HG03558 (cell line): ENCODE measurements at regions not wholly inside any gene's neighbourhood (a gene's known extent, or its start where the extent isn't known, plus 50 kb on each side); places are given as distances from the start of the nearest gene placed in this dataset.
"Not testable (repeated sequence)": the region's sequence is repeated elsewhere in the genome, so short reads cannot be mapped to it uniquely, and the experiment has no call there.

ENCODE experiments used
- ATAC-seq: cut with Tn5 transposase; IDR thresholded peaks from one replicate; pipeline ENCODE4 v1.9.1; 2021; ENCODE audit warnings: moderate number of reproducible peaks; ENCODE audit not compliant: unreplicated experiment; ENCODE audit errors: extremely low read depth

DNA sequence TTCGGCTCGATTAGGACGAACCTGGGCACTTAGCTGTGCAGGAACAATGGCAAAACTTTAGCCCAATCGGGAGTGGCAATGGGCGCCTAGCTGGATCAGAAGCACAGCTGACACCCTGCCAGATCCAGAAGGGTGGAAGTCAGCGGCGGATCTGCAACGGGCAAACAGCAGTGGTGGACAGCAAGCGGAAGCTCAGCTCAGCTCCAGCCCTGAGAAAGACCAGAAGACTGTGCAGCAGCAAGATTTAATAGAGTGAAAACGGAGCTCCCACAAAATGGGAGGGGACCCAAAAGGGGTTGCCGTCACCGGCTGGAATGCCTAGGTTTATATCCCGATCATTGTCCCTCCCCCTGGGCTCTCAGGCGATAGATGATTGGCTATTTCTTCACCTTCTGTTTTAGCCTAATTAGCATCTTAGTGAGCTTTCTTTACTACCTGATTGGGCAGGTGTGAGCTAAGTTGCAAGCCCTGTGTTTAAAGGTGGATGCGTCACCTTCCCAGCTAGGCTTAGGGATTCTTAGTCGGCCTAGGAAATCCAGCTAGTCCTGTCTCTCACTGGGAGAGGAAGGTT is 1237.9 kb downstream of the CDH12 start:
- ATAC-seq: no peak

- no peak for ATAC-seq
These were observed 1239.1 kb downstream of the CDH12 start for GRCh38 chr5:21613971-21614488.

DNA sequence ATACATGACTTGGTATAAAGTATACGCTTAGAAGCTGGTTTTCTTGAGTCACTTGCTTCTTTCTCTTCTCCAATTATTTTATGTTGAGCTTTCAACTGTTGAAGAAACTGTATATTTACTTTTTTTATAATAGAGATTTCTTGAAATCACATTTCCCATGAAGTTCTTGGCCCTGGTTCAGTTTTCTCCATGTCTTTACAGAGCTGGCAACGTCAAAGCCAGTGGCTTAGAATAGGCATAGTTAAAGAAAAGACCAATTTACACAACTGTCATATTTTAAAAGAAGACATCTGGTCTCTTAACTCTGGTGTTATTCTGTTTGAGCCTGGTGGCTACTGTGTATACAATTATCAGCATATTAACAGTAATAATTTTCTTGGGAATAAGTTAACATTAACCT is 1249.3 kb downstream of the CDH12 start:
- ATAC-seq: no peak

GRCh38 chr5:21594566-21594965 is 1258.6 kb downstream of the CDH12 start:
- ATAC-seq: no peak

GRCh38 chr5:21593261-21593660 is 1259.9 kb downstream of the CDH12 start:
- ATAC-seq: no peak

DNA sequence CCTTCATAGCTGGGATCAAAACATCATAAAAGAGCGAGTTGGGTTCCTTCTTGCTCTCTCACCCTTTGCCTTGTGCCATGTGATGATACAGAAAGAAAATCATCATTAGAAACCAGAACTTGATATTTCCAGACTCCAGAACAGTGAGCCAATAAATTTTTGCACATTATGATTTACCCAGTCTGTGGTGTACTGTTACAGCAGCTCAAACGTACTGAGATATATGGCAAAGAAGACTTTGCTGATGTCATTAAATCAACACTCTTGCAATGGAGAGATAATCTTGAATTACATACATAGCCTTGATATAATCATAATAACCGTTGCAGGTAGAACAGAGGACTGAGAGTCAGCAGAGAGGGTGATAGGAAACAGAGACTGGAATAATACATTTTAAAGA is 1271.6 kb downstream of the CDH12 start:
- ATAC-seq: no peak

GRCh38 chr5:21574961-21575360 is 1278.2 kb downstream of the CDH12 start:
- ATAC-seq: no peak

DNA sequence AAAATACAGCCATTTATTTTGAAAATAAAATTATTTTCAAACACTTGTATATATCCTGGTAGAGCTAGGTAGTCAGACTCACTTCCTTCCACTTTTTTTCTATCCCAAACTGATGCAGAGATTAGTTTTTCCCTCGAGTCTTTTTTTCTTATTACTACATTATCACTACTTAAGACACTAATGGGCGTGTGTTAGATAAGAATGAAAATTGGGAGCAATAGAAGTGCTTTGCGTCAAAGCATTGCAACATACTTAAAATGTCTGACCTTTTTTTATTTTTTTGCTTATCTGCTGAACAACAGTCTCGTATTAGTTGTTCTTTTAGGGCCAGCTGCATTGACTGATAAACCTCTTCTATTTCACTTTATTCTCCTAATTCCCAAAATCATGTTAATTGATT is 1278.7 kb downstream of the CDH12 start:
- no peak for ATAC-seq

GRCh38 chr5:21573416-21574314 is 1279.5 kb downstream of the CDH12 start:
- no peak for ATAC-seq

- not testable (repeated sequence) for ATAC-seq
These were observed 1281.9 kb downstream of the CDH12 start for GRCh38 chr5:21571196-21571595.

- not testable (repeated sequence) for ATAC-seq
These were observed 1294.0 kb downstream of the CDH12 start for GRCh38 chr5:21559109-21559508.

GRCh38 chr5:21552263-21552662 is 1300.9 kb downstream of the CDH12 start:
- ATAC-seq: not testable (repeated sequence)

GRCh38 chr5:21550916-21551315 is 1302.2 kb downstream of the CDH12 start:
- ATAC-seq: not testable (repeated sequence)

- not testable (repeated sequence) for ATAC-seq
These were observed 1305.5 kb downstream of the CDH12 start for GRCh38 chr5:21547656-21548055.

- ATAC-seq: not testable (repeated sequence)
These were observed 1318.0 kb downstream of the CDH12 start for GRCh38 chr5:21535114-21535513.

- ATAC-seq: not testable (repeated sequence)
These were observed 1332.0 kb downstream of the CDH12 start for GRCh38 chr5:21521157-21521556.

- not testable (repeated sequence) for ATAC-seq
These were observed 1356.2 kb downstream of the CDH12 start for GRCh38 chr5:21496926-21497325.

DNA sequence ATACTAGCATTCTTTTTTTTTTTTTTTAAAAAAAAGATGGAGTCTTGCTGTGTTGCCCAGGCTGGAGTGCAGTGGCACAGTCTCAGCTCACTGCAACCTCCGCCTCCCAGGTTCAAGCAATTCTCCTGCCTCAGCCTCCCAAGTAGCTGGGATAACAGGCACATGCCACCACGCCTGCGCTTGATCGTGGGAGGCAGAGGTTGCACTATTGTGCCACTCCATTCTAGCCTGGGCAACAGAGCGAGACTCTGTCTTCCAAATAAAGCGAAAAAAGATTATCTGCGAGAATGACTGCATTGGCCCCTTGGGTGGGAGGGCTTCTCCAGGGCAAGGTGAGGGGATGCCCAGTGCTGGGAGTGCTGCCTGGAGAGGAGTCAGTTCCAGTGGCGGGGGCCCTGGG is 1357.1 kb downstream of the CDH12 start:
- not testable (repeated sequence) for ATAC-seq

GRCh38 chr5:21495235-21495634 is 1357.9 kb downstream of the CDH12 start:
- ATAC-seq: not testable (repeated sequence)

GRCh38 chr5:21494033-21494432 is 1359.1 kb downstream of the CDH12 start:
- ATAC-seq: not testable (repeated sequence)

DNA sequence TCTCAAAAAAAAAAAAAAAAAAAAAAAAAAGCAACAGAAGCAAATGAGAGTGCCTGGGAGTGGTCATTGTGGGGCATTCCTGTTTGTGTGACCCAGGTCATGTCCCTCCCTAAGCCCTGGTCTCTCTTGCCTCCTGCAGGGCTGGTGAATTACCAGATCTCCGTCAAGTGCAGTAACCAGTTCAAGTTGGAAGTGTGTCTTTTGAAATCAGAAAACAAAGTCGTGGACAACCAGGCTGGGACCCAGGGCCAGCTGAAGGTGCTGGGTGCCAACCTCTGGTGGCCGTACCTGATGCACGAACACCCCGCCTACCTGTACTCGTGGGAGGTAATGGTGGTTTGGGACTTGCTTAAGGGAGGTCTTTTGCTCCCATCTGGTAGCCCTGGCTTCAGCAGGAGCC is 1362.0 kb downstream of the CDH12 start:
- ATAC-seq: not testable (repeated sequence)
